ENCODE measurements at regions not wholly inside any gene's neighbourhood (a gene's known extent, or its start where the extent isn't known, plus 50 kb on each side); places are given as distances from the start of the nearest gene placed in this dataset.

DNA sequence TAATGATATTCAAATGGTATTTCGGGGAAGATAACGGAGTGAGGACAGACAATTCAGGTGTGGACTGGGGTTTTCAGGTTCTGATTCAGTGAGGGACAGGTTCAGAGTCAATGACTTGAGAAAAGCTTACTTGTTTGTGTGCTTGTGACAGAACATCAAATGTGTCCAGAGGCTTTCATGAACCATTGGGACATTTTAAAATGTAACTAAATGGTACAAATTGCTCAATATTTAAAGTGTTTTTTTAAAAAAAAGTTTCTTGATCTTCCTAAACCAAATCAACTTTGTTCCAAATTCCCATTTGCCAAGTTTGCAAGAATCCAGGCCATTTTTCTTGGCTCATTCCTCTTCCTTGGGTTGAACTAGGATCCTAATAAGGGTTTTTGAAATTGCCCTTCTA is 59.4 kb upstream of the BZW1 start:
- no peak for DNase-seq (ENCODE audit: low spot score)

DNA sequence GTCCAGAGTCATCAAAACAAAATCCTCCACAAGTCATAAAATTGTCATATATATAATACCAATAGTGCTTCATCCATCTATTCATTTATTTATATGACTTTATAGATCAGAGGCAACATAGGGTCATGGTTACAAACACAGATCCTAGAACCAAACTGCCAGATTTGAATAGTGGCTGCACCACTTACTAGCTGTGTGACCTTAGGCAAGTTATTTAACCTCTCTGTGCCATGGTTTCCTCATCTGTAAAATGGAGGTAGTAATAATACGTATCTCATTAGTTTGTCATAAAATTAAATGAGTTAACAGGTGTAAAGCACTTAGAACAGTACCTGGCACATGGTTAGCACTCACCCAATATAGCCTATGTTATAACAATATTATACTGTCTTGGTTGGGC is 58.9 kb upstream of the BZW1 start:
- DNase-seq (ENCODE audit: low spot score) = no peak

DNA sequence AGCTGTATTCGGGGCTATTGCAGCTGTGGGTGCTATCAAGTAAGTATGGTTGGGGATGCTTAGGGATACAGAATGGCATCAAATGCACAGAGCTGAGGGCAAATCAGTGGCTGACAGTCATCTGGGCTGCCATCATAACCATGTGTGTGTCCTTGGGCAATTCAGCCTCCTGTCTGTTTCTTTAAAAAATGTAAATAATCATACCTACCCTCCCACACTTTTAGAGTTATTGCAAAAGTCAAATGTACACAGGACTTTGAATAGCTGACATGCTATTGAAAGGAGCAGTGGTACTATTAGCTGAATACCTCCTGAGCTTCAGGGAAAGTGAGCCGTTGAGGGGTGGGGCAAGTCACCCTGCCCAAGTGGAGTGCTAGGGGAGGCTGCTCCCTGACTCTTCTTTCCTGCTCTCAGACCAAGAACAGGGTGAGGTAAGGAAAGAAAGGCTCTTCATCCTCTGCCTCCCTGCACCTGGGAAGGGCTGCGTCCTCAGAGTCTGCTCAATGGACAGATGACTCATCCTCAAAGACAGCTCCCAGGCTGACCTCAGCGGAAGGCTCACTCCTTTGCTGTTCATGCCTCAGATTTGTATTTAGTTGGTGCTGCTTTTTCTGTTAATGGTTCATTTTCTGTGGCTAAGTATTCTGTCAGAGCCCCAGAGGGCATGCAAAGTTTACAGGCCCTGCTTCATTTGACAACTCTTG is 54.9 kb upstream of the BZW1 start:
- peak; percentile 63 for DNase-seq (ENCODE audit: low spot score)

GRCh38 chr2:200757399-200757798 is 54.3 kb upstream of the BZW1 start:
- no peak for DNase-seq (ENCODE audit: low spot score)

- no peak for DNase-seq (ENCODE audit: low spot score)
These were observed 53.4 kb upstream of the BZW1 start for GRCh38 chr2:200758341-200758740.

GRCh38 chr2:200761266-200761665 is 50.4 kb upstream of the BZW1 start:
- DNase-seq (ENCODE audit: low spot score) = no peak

Data from AG08396 (cell line).